ENCODE measurements at regions not wholly inside any gene's neighbourhood (a gene's known extent, or its start where the extent isn't known, plus 50 kb on each side); places are given as distances from the start of the nearest gene placed in this dataset.

DNA sequence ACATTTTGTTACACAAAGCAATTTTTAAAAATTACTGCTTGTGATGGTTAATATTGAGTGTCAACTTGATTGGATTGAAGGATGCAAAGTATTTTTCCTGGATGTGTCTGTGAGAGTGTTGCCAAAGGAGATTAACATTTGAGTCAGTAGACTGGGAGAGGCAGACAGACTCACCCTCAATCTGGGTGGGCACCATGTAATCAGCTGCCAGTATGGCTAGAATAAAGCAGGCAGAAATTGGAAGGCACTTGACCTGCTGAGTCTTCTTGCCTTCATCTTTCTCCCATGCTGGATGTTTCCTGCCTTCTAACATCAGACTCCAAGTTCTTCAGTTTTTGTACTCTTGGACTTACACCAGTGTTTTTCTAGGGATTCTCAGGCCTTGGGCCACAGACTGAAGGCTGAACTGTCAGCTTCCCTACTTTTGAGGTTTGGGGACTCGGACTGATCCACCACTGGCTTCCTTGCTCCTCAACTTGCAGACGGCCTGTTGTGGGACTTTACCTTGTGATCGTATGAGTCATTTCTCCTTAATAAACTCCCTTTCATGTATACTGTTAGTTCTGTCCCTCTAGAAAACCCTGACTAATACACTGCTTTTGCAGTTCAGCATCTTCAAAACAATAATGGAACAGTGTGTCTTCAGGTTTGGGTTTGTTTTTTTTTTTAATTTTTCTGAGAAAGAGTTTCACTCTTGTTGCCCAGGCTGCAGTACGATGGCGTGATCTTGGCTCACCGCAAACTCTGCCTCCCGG is 244.1 kb upstream of the SEMA3C start:
- TF ChIP-seq POLR2A (IDR thresholded peaks at IDR 0.05; ENCODE audit: low read depth, low read length) (no peak), SPI1 (IDR thresholded peaks at IDR 0.05; ENCODE audit: low read depth, low read length) (no peak)
